HepG2 (cell line): ENCODE measurements at regions not wholly inside any gene's neighbourhood (a gene's known extent, or its start where the extent isn't known, plus 50 kb on each side); places are given as distances from the start of the nearest gene placed in this dataset.

Experiments used
- ZNF768 ChIP-seq: sonication (generic); formaldehyde crosslinking; IDR thresholded peaks from 2 replicates; pipeline ENCODE4 v1.4.0; 2020; ENCODE audit warnings: missing genetic modification reagents
- ZSCAN29 ChIP-seq: sonication (generic); formaldehyde crosslinking; conservative IDR thresholded peaks from 2 replicates; pipeline ENCODE4 v1.4.0; 2020; ENCODE audit warnings: mild to moderate bottlenecking, missing genetic modification reagents

DNA sequence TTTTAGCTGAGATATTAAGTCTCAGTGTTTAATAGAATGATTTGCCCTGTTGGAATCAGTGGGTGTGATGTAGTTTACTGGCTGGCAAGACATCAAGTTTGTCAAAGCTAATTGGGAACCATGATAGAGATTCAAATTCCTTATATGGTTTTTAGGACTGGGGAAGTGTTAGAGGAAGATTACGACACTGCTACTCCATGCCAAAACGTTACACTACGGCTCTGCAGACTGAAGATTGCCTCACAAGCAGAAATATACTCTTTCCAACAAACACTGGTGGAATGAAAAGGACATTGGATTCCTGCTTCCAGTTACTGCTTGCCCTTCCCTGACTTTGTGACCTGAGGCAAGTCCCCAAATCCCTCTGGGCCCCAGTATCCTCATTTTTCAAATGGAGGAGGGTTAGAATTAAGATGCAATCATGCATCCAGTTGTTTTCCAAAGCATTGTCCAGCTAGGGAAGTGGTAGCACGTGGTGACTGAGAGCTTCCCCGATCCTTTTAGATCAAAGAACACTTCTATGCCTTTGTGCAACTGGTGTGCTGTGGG lies 147.6 kb downstream of the CDC42EP3 start:
- TF ChIP-seq ZNF768 (CRISPR knock-in tag) (no peak), ZSCAN29 (no peak)
